Astrocyte of the spinal cord (primary cell): ENCODE measurements at regions not wholly inside any gene's neighbourhood (a gene's known extent, or its start where the extent isn't known, plus 50 kb on each side); places are given as distances from the start of the nearest gene placed in this dataset.

Source experiments
- DNase-seq: peaks from one replicate; pipeline ENCODE4 v3.0.0; 2011; ENCODE audit warnings: low read depth, low spot score
- H3K4me3 ChIP-seq: 2 replicates; pipeline ENCODE4 v1.5.1; 2011; ENCODE audit warnings: low read depth, mild to moderate bottlenecking, low read length, moderate library complexity
- in situ Hi-C: cut with HindIII; loops from 2 replicates; pipeline ENCODE4 v1.10.0; 2017; ENCODE audit warnings: low sequenced_read_pairs
- TF ChIP-seq, protein P1 (sequence below): IDR thresholded peaks from 2 replicates; pipeline ENCODE4 v1.5.1; 2012; ENCODE audit warnings: low read depth, mild to moderate bottlenecking, low read length, inconsistent platforms

DNA sequence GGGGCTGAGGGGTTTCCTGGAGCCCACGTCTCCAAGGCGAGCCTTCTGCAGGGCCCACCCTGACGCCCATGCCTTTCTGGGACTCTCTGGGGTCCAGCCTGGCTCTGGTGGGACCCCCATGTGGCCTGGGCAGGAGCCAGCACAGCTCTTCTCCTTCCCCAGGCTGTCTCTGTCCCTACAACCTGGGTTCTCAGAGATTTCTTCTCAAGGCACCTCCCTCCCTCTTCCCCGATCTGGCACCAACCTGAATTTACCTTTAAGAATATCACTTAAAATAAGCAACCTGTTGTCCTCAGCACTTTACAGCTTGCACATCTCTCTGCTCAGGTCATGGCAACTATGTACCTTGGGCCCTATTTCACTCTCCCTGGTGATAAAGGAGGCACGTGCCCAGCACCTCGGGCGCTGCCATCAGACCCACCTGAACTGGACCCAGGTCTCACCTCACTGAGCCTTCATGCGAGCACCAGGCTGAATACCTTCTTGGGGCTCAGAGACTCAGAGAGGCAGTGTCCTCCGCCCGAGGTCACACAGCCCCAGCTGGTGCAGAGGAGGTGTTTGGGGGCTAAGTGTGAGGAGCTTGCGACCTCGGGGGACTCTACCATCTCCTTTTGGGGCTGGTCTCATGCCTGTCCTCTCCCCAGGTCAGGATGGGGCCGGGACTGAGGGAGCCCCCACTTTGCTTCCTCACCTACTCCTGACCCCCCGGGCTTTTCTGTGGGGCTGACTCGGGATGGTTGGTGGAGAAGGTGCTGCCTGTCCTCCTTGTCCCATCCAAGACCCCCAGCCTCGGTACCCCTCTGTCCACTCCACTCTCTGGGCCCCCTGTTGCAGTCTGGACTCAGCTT is 217.7 kb downstream of the C9orf50 start:
- in situ Hi-C loops, result no loop called here
- TF ChIP-seq, protein P1, sequence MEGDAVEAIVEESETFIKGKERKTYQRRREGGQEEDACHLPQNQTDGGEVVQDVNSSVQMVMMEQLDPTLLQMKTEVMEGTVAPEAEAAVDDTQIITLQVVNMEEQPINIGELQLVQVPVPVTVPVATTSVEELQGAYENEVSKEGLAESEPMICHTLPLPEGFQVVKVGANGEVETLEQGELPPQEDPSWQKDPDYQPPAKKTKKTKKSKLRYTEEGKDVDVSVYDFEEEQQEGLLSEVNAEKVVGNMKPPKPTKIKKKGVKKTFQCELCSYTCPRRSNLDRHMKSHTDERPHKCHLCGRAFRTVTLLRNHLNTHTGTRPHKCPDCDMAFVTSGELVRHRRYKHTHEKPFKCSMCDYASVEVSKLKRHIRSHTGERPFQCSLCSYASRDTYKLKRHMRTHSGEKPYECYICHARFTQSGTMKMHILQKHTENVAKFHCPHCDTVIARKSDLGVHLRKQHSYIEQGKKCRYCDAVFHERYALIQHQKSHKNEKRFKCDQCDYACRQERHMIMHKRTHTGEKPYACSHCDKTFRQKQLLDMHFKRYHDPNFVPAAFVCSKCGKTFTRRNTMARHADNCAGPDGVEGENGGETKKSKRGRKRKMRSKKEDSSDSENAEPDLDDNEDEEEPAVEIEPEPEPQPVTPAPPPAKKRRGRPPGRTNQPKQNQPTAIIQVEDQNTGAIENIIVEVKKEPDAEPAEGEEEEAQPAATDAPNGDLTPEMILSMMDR, result no peak
- no peak overlapping the region for H3K4me3 ChIP-seq
- DNase-seq, result no peak

DNA sequence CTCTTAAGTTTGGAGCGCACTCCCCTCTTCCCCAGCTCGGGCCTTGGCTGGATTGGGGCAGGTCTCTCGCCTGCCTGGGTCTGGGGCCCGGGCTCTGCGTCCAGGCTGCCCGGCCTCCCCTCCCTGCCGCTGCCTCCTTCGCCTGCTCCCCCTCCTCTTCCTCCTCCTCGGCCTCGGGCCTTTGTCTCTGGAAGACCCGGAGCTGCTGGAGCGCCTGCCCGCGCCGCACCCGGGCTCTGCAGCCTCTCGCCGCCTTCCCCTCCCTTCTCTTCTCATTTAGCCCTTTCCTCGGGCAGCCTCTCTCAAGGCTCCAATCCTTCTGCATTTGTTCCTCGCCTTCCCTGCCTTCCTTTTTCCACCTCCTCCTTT is 218.5 kb downstream of the C9orf50 start:
- TF ChIP-seq, protein P1, result no peak
- DNase-seq, result no peak
- no peak overlapping the region for H3K4me3 ChIP-seq
- in situ Hi-C loops, result no loop called here

DNA sequence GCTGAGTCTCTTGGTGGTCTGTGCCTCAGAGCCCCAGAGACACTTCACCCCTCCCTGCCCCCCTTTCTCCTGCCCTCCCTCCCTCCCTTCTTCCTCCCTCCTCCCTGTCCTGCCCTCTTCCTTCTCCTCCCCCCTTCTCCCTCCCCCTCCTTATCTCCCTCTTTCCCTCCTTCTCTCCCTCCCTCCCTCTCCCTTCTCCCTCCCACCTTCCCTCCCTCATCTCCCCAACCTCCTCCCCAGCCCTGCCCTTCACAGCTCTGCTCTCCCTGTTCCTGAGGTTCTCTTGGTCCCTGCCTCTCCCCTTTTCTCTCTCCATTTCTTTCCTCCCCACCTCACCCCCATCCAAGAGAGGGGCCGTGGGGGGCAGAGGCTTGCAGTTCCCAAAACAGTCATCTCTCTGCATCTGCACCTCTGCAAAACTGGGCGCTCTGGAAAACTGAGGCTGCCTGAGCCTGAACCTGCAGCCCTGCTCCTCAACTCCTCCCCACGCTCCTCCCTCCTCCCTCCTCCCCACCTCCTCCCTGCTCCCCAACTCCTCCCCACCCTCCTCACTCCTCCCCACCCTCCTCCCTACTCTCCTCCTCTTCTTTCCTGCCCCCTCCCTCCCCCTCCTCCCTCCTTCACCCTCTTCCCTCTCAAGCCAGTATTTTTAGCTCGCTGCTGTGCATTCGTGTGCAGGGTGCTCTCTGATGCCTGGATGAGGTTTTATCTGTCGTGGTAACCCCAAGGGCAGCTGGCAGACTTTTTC is 219.1 kb downstream of the C9orf50 start:
- no peak for DNase-seq
- no peak overlapping the region for H3K4me3 ChIP-seq
- TF ChIP-seq, protein P1, result no peak
- in situ Hi-C loops, result no loop called here

DNA sequence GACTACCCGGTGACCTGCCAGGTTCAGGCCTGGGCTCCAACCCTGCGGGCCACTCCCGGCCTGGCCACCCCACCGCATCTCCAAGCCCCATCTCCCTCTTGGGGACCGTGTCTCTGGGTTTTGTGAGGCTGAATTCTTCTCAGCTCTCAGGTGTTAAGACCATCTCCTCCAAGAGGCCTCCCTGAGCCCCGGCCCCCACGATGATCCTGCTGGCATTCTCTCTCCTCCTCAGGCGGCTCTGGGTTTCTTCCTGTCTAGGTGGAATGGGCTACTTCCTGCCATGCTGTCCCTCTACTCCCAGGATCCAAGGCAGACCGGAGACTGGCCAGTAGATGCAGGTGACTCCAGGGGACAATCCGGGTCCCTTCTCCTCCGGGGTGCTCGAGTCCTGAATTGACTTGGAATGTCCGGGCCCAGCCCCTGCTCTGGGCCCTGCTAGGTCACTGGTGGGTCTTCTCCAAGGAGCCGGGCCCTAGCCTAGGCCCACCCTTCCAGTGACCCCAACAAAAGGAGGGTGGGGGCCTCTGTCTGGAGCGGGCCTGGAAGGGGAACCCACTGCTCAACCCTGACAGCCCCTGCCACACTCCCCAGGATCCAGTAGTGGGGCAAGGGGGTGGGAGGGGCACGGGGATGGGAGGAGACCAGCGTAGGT is 219.8 kb downstream of the C9orf50 start:
- TF ChIP-seq, protein P1, result no peak
- no peak for DNase-seq
- H3K4me3 ChIP-seq, result no peak overlapping the region
- in situ Hi-C loops, result no loop called here

DNA sequence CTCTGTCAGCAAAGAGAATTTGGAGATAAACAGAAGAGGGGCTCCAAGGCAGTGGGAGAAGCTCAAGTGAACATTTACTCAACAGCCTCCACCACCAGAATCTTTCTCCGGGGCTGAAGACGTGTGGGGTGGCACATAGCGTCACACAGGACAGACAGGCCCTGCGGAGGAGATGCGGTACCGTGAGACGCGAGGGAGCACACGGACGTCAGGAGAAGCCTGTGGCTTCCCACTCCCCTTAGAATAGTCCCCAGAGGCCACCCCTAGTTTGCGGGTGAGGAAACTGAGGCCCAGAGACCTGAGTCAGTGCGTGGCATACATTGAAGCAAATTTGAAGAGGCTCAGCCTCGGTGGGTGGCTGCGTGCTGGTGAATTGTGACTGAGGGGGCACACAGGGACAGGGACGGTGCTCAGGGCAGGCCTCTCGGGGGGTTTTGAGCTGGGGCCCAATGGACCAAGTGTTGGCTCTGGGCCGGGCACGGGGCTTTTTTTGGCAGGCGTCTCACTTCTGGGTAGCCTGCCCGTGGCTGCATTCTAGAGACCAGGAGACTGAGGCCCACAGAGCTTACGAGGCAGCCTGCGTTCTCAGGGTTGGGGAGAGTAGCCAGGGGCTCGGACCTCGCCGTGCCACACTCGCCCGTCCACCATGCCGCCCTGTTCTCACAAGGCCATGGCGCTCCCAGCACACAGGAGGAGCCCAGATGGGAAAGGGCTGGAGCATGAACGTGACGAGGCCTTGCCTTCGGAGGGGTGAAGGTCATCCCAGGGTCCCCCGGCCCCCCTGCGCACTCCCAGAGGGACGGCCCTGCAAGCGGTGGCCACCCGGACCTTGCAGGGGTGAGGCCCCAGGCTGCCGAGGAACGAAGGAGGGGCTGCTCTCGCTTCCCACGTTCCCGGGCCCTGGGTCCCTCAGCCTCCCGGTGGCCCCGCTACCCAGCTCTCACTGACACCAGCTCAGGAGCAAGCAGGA is 220.6 kb downstream of the C9orf50 start:
- TF ChIP-seq, protein P1, result no peak
- no peak overlapping the region for H3K4me3 ChIP-seq
- DNase-seq, result no peak
- in situ Hi-C loops, result no loop called here

DNA sequence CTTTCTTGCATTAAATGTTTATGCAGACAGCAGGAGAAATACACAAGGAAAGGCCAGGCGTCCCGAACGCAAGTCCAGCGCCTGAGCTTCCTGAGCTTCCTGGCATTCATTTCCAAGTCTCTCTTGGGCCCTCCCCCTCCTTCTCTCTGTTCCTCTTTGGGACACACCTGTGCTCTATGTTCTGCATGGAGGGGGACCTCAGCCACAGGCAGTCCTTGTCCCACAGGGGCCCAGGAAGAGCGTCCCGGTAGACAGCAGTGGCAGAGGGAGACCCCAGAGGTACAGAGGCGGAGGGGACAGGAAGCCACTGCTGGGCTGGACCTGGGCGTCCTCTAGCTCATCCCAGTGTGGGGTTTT is 221.3 kb downstream of the C9orf50 start:
- in situ Hi-C loops, result no loop called here
- DNase-seq, result no peak
- H3K4me3 ChIP-seq, result no peak overlapping the region
- TF ChIP-seq, protein P1, result no peak
